WERI-Rb-1 (cell line): ENCODE measurements at regions not wholly inside any gene's neighbourhood (a gene's known extent, or its start where the extent isn't known, plus 50 kb on each side); places are given as distances from the start of the nearest gene placed in this dataset.

ENCODE experiments used
- DNase-seq: peaks from one replicate; pipeline ENCODE4 v3.0.0-alpha.2; 2020
- H3K27ac ChIP-seq: fragments of 250-450 bp; sonication (Bioruptor Pico); 2 replicates; pipeline ENCODE4 v1.5.1; 2020; ENCODE audit warnings: mild to moderate bottlenecking, moderate library complexity
- H3K27me3 ChIP-seq: fragments of 250-450 bp; sonication (Bioruptor Pico); 2 replicates; pipeline ENCODE4 v1.5.1; 2021; ENCODE audit warnings: mild to moderate bottlenecking, low read depth, moderate library complexity; ENCODE audit not compliant: insufficient read depth, severe bottlenecking
- H3K36me3 ChIP-seq: fragments of 250-450 bp; sonication (Bioruptor Pico); 2 replicates; pipeline ENCODE4 v1.5.1; 2020; ENCODE audit warnings: mild to moderate bottlenecking, moderate library complexity
- H3K4me3 ChIP-seq: 2 replicates; pipeline ENCODE4 v1.5.1; 2011; ENCODE audit warnings: low read depth, mild to moderate bottlenecking, control low read depth, low read length
- H3K9me3 ChIP-seq: fragments of 250-450 bp; sonication (Bioruptor Pico); 2 replicates; pipeline ENCODE4 v1.5.1; 2021; ENCODE audit warnings: mild to moderate bottlenecking, moderate library complexity; ENCODE audit not compliant: severe bottlenecking
- CTCF ChIP-seq: IDR thresholded peaks from 2 replicates; pipeline ENCODE4 v1.5.1; 2011; ENCODE audit warnings: low read depth, mild to moderate bottlenecking, control low read depth, inconsistent platforms, low read length

- DNase-seq, result no peak
- Histone ChIP-seq H3K36me3 (no peaks in the 10 kb centered on the region), H3K9me3 (no peaks in the 10 kb centered on the region), H3K4me3 (no peak overlapping the region), H3K27ac (no peak overlapping the region), H3K27me3 (peaks cover 37% of the 10 kb centered on the region)
- no peak for TF ChIP-seq CTCF
Measured at GRCh38 chr11:79600711-79601110, 159.9 kb upstream of the TENM4 start.

GRCh38 chr11:79594834-79595233 lies 154.0 kb upstream of the TENM4 start:
- no peak for DNase-seq
- H3K27me3 ChIP-seq, result peaks cover 52% of the 10 kb centered on the region
- no peaks in the 10 kb centered on the region for H3K36me3 ChIP-seq
- no peak overlapping the region for H3K4me3 ChIP-seq
- H3K9me3 ChIP-seq, result peaks cover 3% of the 10 kb centered on the region
- TF ChIP-seq CTCF, result no peak
- no peak overlapping the region for H3K27ac ChIP-seq

GRCh38 chr11:79592824-79593223 lies 152.0 kb upstream of the TENM4 start:
- Histone ChIP-seq H3K27me3 (peaks cover 44% of the 10 kb centered on the region), H3K27ac (no peak overlapping the region), H3K4me3 (no peak overlapping the region), H3K36me3 (no peaks in the 10 kb centered on the region), H3K9me3 (peaks cover 3% of the 10 kb centered on the region)
- no peak for DNase-seq
- TF ChIP-seq CTCF, result no peak

GRCh38 chr11:79592406-79592805 lies 151.6 kb upstream of the TENM4 start:
- Histone ChIP-seq H3K4me3 (no peak overlapping the region), H3K27ac (no peak overlapping the region), H3K9me3 (peaks cover 3% of the 10 kb centered on the region), H3K36me3 (no peaks in the 10 kb centered on the region), H3K27me3 (peaks cover 42% of the 10 kb centered on the region)
- DNase-seq, result no peak
- no peak for TF ChIP-seq CTCF

GRCh38 chr11:79582434-79582833 lies 141.6 kb upstream of the TENM4 start:
- H3K4me3 ChIP-seq, result no peak overlapping the region
- H3K27ac ChIP-seq, result no peak overlapping the region
- no peak for TF ChIP-seq CTCF
- peaks cover 3% of the 10 kb centered on the region for H3K9me3 ChIP-seq
- no peaks in the 10 kb centered on the region for H3K36me3 ChIP-seq
- no peak for DNase-seq
- H3K27me3 ChIP-seq, result peaks cover 25% of the 10 kb centered on the region

- H3K36me3 ChIP-seq, result no peaks in the 10 kb centered on the region
- peaks cover 8% of the 10 kb centered on the region for H3K27me3 ChIP-seq
- no peak for TF ChIP-seq CTCF
- H3K9me3 ChIP-seq, result no peaks in the 10 kb centered on the region
- H3K27ac ChIP-seq, result no peak overlapping the region
- DNase-seq, result no peak
- no peak overlapping the region for H3K4me3 ChIP-seq
Measured at GRCh38 chr11:79579063-79579462, 138.2 kb upstream of the TENM4 start.
